HCT116 (cell line): ENCODE measurements at regions not wholly inside any gene's neighbourhood (a gene's known extent, or its start where the extent isn't known, plus 50 kb on each side); places are given as distances from the start of the nearest gene placed in this dataset.

Experiments used
- ATAC-seq: fragments of 200-7000 bp; cut with Tn5 transposase; 2 replicates; pipeline ENCODE4 v1.9.1; 2020; ENCODE audit warnings: mild to moderate bottlenecking, moderate library complexity
- BruUV-seq: library from RNA; stranded (reverse); fragments of 400-500 nt; replicated peaks from 2 replicates; lab custom pipeline; 2021; lab: Mats Ljungman, UMichigan
- CTCF ChIA-PET: fragments of 300-600 bp; sonication (Branson Sonifier 250); formaldehyde crosslinking; loops from one replicate; lab custom pipeline; 2021; ENCODE audit warnings: antibody characterized with exemption; lab: Charles Lee
- POLR2A ChIA-PET: fragments of 300-600, 350-600 bp; sonication (Branson Sonifier 250); formaldehyde crosslinking; loops from one replicate; lab custom pipeline; 2021; ENCODE audit warnings: antibody characterized with exemption; lab: Charles Lee
- RAD21 ChIA-PET, 2 experiments: fragments of 300-600 bp; sonication (Branson Sonifier 250); formaldehyde crosslinking; loops; one replicate each; lab custom pipeline; 2023; ENCODE audit warnings: low total read pairs in 2 of 2; ENCODE audit not compliant: uncharacterized antibody in 2 of 2, unreplicated experiment in 2 of 2, low non-redundant PET in 1 of 2; lab: Charles Lee
- DNase-seq: peaks from one replicate; pipeline ENCODE4 v3.0.0-alpha.2; 2010; ENCODE audit warnings: low read depth, low spot score
- H2AFZ ChIP-seq: fragments of 200-600 bp; shearing (Covaris generic), sonication (generic); 2 replicates; pipeline ENCODE4 v1.6.1; 2017; ENCODE audit warnings: low read depth, mixed run types, mixed read lengths, antibody characterized with exemption, low read length; ENCODE audit not compliant: poor library complexity, severe bottlenecking
- H3K27ac ChIP-seq: 2 replicates; pipeline ENCODE4 v1.5.1; 2012; ENCODE audit warnings: low read depth, low read length
- H3K27me3 ChIP-seq: fragments of 200-600 bp; sonication (generic); 2 replicates; pipeline ENCODE4 v1.6.1; 2016; ENCODE audit warnings: mixed run types, low read length, mixed read lengths; ENCODE audit not compliant: insufficient read depth
- H3K36me3 ChIP-seq, 2 experiments: fragments of 200-500 bp in 1 of 2; fragments of 200-600 bp in 1 of 2; sonication (Bioruptor generic) in 1 of 2; sonication (generic) in 1 of 2; 2 replicates each; pipeline versions ENCODE4 v1.5.1 to v1.6.1; 2014 to 2016; ENCODE audit warnings: low read length in 2 of 2, inconsistent platforms in 1 of 2, mixed read lengths in 1 of 2, mixed run types in 1 of 2; ENCODE audit not compliant: insufficient read depth in 2 of 2, control insufficient read depth in 1 of 2
- H3K4me1 ChIP-seq, 2 experiments: fragments of 200-600 bp in 1 of 2; sonication (generic) in 1 of 2; 2 replicates each; pipeline versions ENCODE4 v1.5.1 to v1.6.1; 2012 to 2017; ENCODE audit warnings: low read length in 2 of 2, inconsistent platforms in 1 of 2, mild to moderate bottlenecking in 1 of 2, mixed read lengths in 1 of 2, mixed run types in 1 of 2, moderate library complexity in 1 of 2; ENCODE audit not compliant: insufficient read depth in 2 of 2, control insufficient read depth in 1 of 2
- H3K4me2 ChIP-seq: fragments of 200-600 bp; sonication (generic); 2 replicates; pipeline ENCODE4 v1.6.1; 2017; ENCODE audit warnings: mixed run types, low read length, mixed read lengths
- H3K4me3 ChIP-seq, 2 experiments: fragments of 200-600 bp in 1 of 2; sonication (generic) in 1 of 2; replicated peaks in 1 of 2; 2 replicates each; pipeline ENCODE4 v1.5.1; 2011 to 2016; ENCODE audit warnings: low read length in 2 of 2, control low read depth in 1 of 2, low read depth in 1 of 2, mild to moderate bottlenecking in 1 of 2, mixed read lengths in 1 of 2, mixed run types in 1 of 2
- H3K79me2 ChIP-seq: fragments of 200-600 bp; sonication (generic); 2 replicates; pipeline ENCODE4 v1.6.1; 2017; ENCODE audit warnings: mild to moderate bottlenecking, mixed run types, low read length, moderate library complexity, mixed read lengths; ENCODE audit not compliant: insufficient read depth
- H3K9ac ChIP-seq: fragments of 200-600 bp; sonication (generic); 2 replicates; pipeline ENCODE4 v1.6.1; 2016; ENCODE audit warnings: low read length, mixed read lengths
- H3K9me2 ChIP-seq: fragments of 200-600 bp; sonication (generic), shearing (Covaris generic); 2 replicates; pipeline ENCODE4 v1.6.1; 2017; ENCODE audit warnings: mixed run types, mild to moderate bottlenecking, moderate library complexity; ENCODE audit not compliant: insufficient read depth
- H3K9me3 ChIP-seq, 2 experiments: fragments of 200-500 bp in 1 of 2; fragments of 200-600 bp in 1 of 2; sonication (Bioruptor generic) in 1 of 2; sonication (generic) in 1 of 2; 2 replicates each; pipeline ENCODE4 v1.6.1; 2014 to 2017; ENCODE audit warnings: low read length in 2 of 2, mixed read lengths in 2 of 2, inconsistent platforms in 1 of 2, low read depth in 1 of 2, mild to moderate bottlenecking in 1 of 2, mixed run types in 1 of 2, moderate library complexity in 1 of 2; ENCODE audit not compliant: control insufficient read depth in 1 of 2, insufficient read depth in 1 of 2
- H4K20me1 ChIP-seq: fragments of 200-600 bp; sonication (generic), shearing (Covaris generic); 2 replicates; pipeline ENCODE4 v1.6.1; 2017; ENCODE audit warnings: mixed run types, mild to moderate bottlenecking, moderate library complexity; ENCODE audit not compliant: insufficient read depth
- ATF3 ChIP-seq: IDR thresholded peaks from 2 replicates; pipeline ENCODE4 v1.6.1; 2012
- CBX3 ChIP-seq: IDR thresholded peaks from 2 replicates; pipeline ENCODE4 v1.6.1; 2012; ENCODE audit warnings: low read depth
- CEBPB ChIP-seq: IDR thresholded peaks from 2 replicates; pipeline ENCODE4 v1.6.1; 2012; ENCODE audit warnings: low read depth
- EGR1 ChIP-seq: IDR thresholded peaks from 2 replicates; pipeline ENCODE4 v1.6.1; 2012; ENCODE audit warnings: low read depth
- ELF1 ChIP-seq: IDR thresholded peaks from 2 replicates; pipeline ENCODE4 v1.6.1; 2012; ENCODE audit warnings: low read depth, borderline replicate concordance
- EZH2 ChIP-seq: fragments of 200-600 bp; sonication (generic); IDR thresholded peaks from 2 replicates; pipeline ENCODE4 v1.6.1; 2017; ENCODE audit warnings: antibody characterized with exemption, mixed run types
- EZH2phosphoT487 ChIP-seq: fragments of 200-600 bp; IDR thresholded peaks from 2 replicates; pipeline ENCODE4 v1.6.1; 2018; ENCODE audit warnings: antibody characterized with exemption, borderline replicate concordance
- FOSL1 ChIP-seq: IDR thresholded peaks from 2 replicates; pipeline ENCODE4 v1.6.1; 2012; ENCODE audit warnings: low read depth
- JUND ChIP-seq: IDR thresholded peaks from 2 replicates; pipeline ENCODE4 v1.6.1; 2012
- POLR2A ChIP-seq: IDR thresholded peaks from 2 replicates; pipeline ENCODE4 v1.7.0; 2011; ENCODE audit warnings: borderline replicate concordance; ENCODE audit not compliant: insufficient read depth, insufficient read length; ENCODE audit errors: extremely low read depth
- POLR2AphosphoS5 ChIP-seq: IDR thresholded peaks from 2 replicates; pipeline ENCODE4 v1.6.1; 2011; ENCODE audit warnings: mild to moderate bottlenecking, low read depth, low read length, moderate library complexity
- RAD21 ChIP-seq: IDR thresholded peaks from 2 replicates; pipeline ENCODE4 v1.6.1; 2012; ENCODE audit warnings: low read depth, mild to moderate bottlenecking
- SIN3A ChIP-seq: IDR thresholded peaks from 2 replicates; pipeline ENCODE4 v1.6.1; 2012; ENCODE audit warnings: low read depth
- SP1 ChIP-seq: IDR thresholded peaks from 2 replicates; pipeline ENCODE4 v1.6.1; 2012; ENCODE audit warnings: low read depth
- SRF ChIP-seq: IDR thresholded peaks from 2 replicates; pipeline ENCODE4 v1.6.1; 2012; ENCODE audit warnings: low read depth
- YY1 ChIP-seq: IDR thresholded peaks from 2 replicates; pipeline ENCODE4 v1.6.1; 2011; ENCODE audit warnings: low read length, low read depth, moderate library complexity, mild to moderate bottlenecking; ENCODE audit not compliant: insufficient replicate concordance; ENCODE audit errors: extremely low read depth
- ZFX ChIP-seq: fragments of 450-650 bp; IDR thresholded peaks from 2 replicates; pipeline ENCODE4 v1.6.1; 2017
- ZNF274 ChIP-seq: fragments of 200-500 bp; sonication (Bioruptor generic); IDR thresholded peaks from 2 replicates; pipeline ENCODE4 v1.6.1; 2014; ENCODE audit warnings: mild to moderate bottlenecking, low read depth, low read length, inconsistent platforms
- intact Hi-C: fragments of 100-400 bp; cut with micrococcal nuclease; formaldehyde crosslinking; loops from 2 replicates; pipeline ENCODE4 v1.10.0; 2022
- TF ChIP-seq, protein P1 (sequence below), 3 experiments: fragments of 200-600 bp in 1 of 3; sonication (generic) in 1 of 3; IDR thresholded peaks in 2 of 3; conservative IDR thresholded peaks in 1 of 3; 2 replicates each; pipeline ENCODE4 v1.5.1; 2012 to 2017; ENCODE audit warnings: low read depth in 2 of 3, low read length in 2 of 3, antibody characterized with exemption in 1 of 3, borderline replicate concordance in 1 of 3, control low read depth in 1 of 3, mild to moderate bottlenecking in 1 of 3, mixed read lengths in 1 of 3, mixed run types in 1 of 3, moderate library complexity in 1 of 3; ENCODE audit not compliant: insufficient read depth in 1 of 3

GRCh38 chr2:60649721-60650120 is 96.3 kb upstream of the BCL11A start:
- no peak overlapping the region for H3K27ac ChIP-seq
- no peaks in the 10 kb centered on the region for H3K4me1 ChIP-seq
- H3K9me2 ChIP-seq: no peaks in the 10 kb centered on the region
- peaks cover 28% of the 10 kb centered on the region for H3K27me3 ChIP-seq
- no peak for ATAC-seq
- no peak overlapping the region for H2AFZ ChIP-seq
- H3K4me3 ChIP-seq: no peak overlapping the region
- intact Hi-C loops: no loop called here
- H3K79me2 ChIP-seq: no peaks in the 10 kb centered on the region
- ChIA-PET RAD21 (no interaction called here), POLR2A (no interaction called here)
- no peak for TF ChIP-seq POLR2AphosphoS5
- TF ChIP-seq CBX3: no peak
- no peak for TF ChIP-seq CEBPB
- TF ChIP-seq, all 23 proteins: peak for 0
- Histone ChIP-seq H4K20me1 (no peaks in the 10 kb centered on the region), H3K9ac (no peak overlapping the region), H3K4me2 (no peak overlapping the region), H3K36me3 (no peaks in the 10 kb centered on the region), H3K9me3 (no peaks in the 10 kb centered on the region)
- DNase-seq: no peak
- CTCF ChIA-PET: no interaction called here
- BruUV-seq: no TSS peak

GRCh38 chr2:60652832-60653340 is 99.4 kb upstream of the BCL11A start:
- peaks cover 22% of the 10 kb centered on the region for H3K27me3 ChIP-seq
- intact Hi-C loops: no loop called here
- CTCF ChIA-PET: no interaction called here

More at GRCh38 chr2:60652832-60653340, 99.4 kb upstream of the BCL11A start:
- no peak overlapping the region for H3K4me2 ChIP-seq
- H2AFZ ChIP-seq: no peak overlapping the region
- H3K9ac ChIP-seq: no peak overlapping the region
- H3K36me3 ChIP-seq: no peaks in the 10 kb centered on the region
- DNase-seq: no peak
- no peak overlapping the region for H3K27ac ChIP-seq
- H3K9me2 ChIP-seq: no peaks in the 10 kb centered on the region
- H3K9me3 ChIP-seq: no peaks in the 10 kb centered on the region
- TF ChIP-seq YY1 (no peak), JUND (no peak), SIN3A (no peak), ZFX (no peak), EGR1 (no peak), ZNF274 (no peak), EZH2phosphoT487 (no peak), FOSL1 (no peak), SRF (no peak), EZH2 (no peak), CBX3 (no peak), ELF1 (no peak), ATF3 (no peak), POLR2AphosphoS5 (no peak), POLR2A (no peak), RAD21 (no peak), SP1 (no peak)
- TF ChIP-seq, protein P1, sequence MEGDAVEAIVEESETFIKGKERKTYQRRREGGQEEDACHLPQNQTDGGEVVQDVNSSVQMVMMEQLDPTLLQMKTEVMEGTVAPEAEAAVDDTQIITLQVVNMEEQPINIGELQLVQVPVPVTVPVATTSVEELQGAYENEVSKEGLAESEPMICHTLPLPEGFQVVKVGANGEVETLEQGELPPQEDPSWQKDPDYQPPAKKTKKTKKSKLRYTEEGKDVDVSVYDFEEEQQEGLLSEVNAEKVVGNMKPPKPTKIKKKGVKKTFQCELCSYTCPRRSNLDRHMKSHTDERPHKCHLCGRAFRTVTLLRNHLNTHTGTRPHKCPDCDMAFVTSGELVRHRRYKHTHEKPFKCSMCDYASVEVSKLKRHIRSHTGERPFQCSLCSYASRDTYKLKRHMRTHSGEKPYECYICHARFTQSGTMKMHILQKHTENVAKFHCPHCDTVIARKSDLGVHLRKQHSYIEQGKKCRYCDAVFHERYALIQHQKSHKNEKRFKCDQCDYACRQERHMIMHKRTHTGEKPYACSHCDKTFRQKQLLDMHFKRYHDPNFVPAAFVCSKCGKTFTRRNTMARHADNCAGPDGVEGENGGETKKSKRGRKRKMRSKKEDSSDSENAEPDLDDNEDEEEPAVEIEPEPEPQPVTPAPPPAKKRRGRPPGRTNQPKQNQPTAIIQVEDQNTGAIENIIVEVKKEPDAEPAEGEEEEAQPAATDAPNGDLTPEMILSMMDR (IDR thresholded peaks at IDR 0.05 in 2 of 3, conservative IDR thresholded peaks at IDR 0.05 in 1 of 3; ENCODE audit: borderline replicate concordance in 1 of 3, insufficient read depth in 1 of 3, low read depth in 2 of 3, low read length in 2 of 3): no peak
- no peaks in the 10 kb centered on the region for H4K20me1 ChIP-seq
- ChIA-PET POLR2A (no interaction called here), RAD21 (no interaction called here)
- no peak overlapping the region for H3K4me3 ChIP-seq
- H3K79me2 ChIP-seq: no peaks in the 10 kb centered on the region
- no peaks in the 10 kb centered on the region for H3K4me1 ChIP-seq
- no peak for ATAC-seq
- BruUV-seq: no TSS peak
